Stimulated activated CD8-positive, alpha-beta memory T cell treated with anti-CD3 and anti-CD28 coated beads, Interleukin-7, amount 100 ng/mL, for 24 hours (primary cell): ENCODE measurements at regions not wholly inside any gene's neighbourhood (a gene's known extent, or its start where the extent isn't known, plus 50 kb on each side); places are given as distances from the start of the nearest gene placed in this dataset.

Source experiments
- DNase-seq: peaks from one replicate; pipeline ENCODE4 v3.0.0-alpha.2; 2020; ENCODE audit warnings: low read depth

- no peak for DNase-seq
Measured at GRCh38 chr2:64283641-64284361, 139.6 kb upstream of the PELI1 start.

GRCh38 chr2:64284751-64285150 lies 140.5 kb upstream of the PELI1 start:
- no peak for DNase-seq

GRCh38 chr2:64287202-64287740 lies 143.1 kb upstream of the PELI1 start:
- no peak for DNase-seq

- no peak for DNase-seq
Measured at GRCh38 chr2:64288321-64289193, 144.3 kb upstream of the PELI1 start.

- no peak for DNase-seq
Measured at GRCh38 chr2:64289251-64289650, 145.0 kb upstream of the PELI1 start.

- DNase-seq: no peak
Measured at GRCh38 chr2:64289737-64290136, 145.5 kb upstream of the PELI1 start.

GRCh38 chr2:64291181-64291580 lies 147.0 kb upstream of the PELI1 start:
- no peak for DNase-seq

GRCh38 chr2:64295326-64296139 lies 151.3 kb upstream of the PELI1 start:
- DNase-seq: no peak

- DNase-seq: no peak
Measured at GRCh38 chr2:64296140-64296480, 151.9 kb upstream of the PELI1 start.

- no peak for DNase-seq
Measured at GRCh38 chr2:64296695-64297346, 152.6 kb upstream of the PELI1 start.

GRCh38 chr2:64298161-64298560 lies 153.9 kb upstream of the PELI1 start:
- DNase-seq: no peak

GRCh38 chr2:64300066-64300465 lies 153.9 kb upstream of the LGALSL start:
- DNase-seq: no peak

- no peak for DNase-seq
Measured at GRCh38 chr2:64303250-64303649, 150.7 kb upstream of the LGALSL start.

- no peak for DNase-seq
Measured at GRCh38 chr2:64307421-64307820, 146.5 kb upstream of the LGALSL start.

GRCh38 chr2:64311191-64311910 lies 142.6 kb upstream of the LGALSL start:
- no peak for DNase-seq

GRCh38 chr2:64311948-64312621 lies 141.9 kb upstream of the LGALSL start:
- DNase-seq: no peak

- no peak for DNase-seq
Measured at GRCh38 chr2:64312622-64313397, 141.2 kb upstream of the LGALSL start.

GRCh38 chr2:64313398-64313723 lies 140.6 kb upstream of the LGALSL start:
- DNase-seq: no peak

GRCh38 chr2:64315291-64315960 lies 138.5 kb upstream of the LGALSL start:
- DNase-seq: no peak
